LNCaP clone FGC (cell line): ENCODE measurements at regions not wholly inside any gene's neighbourhood (a gene's known extent, or its start where the extent isn't known, plus 50 kb on each side); places are given as distances from the start of the nearest gene placed in this dataset.
A peak's percentile ranks its signal among the peaks of the same experiment; 100 is the strongest.
"Not testable (repeated sequence)": the region's sequence is repeated elsewhere in the genome, so short reads cannot be mapped to it uniquely, and the experiment has no call there.

Experiments
- DNase-seq: peaks from one replicate; pipeline ENCODE4 v3.0.0-alpha.2; 2011; ENCODE audit warnings: low read depth
- H3K4me3 ChIP-seq: 2 replicates; pipeline ENCODE4 v1.5.1; 2011; ENCODE audit warnings: mild to moderate bottlenecking, low read depth, low read length, control low read depth
- TF ChIP-seq, protein P1 (sequence below): IDR thresholded peaks from 2 replicates; pipeline ENCODE4 v1.5.1; 2012; ENCODE audit warnings: mild to moderate bottlenecking; ENCODE audit not compliant: control insufficient read depth, insufficient read depth; ENCODE audit errors: extremely low read depth

DNA sequence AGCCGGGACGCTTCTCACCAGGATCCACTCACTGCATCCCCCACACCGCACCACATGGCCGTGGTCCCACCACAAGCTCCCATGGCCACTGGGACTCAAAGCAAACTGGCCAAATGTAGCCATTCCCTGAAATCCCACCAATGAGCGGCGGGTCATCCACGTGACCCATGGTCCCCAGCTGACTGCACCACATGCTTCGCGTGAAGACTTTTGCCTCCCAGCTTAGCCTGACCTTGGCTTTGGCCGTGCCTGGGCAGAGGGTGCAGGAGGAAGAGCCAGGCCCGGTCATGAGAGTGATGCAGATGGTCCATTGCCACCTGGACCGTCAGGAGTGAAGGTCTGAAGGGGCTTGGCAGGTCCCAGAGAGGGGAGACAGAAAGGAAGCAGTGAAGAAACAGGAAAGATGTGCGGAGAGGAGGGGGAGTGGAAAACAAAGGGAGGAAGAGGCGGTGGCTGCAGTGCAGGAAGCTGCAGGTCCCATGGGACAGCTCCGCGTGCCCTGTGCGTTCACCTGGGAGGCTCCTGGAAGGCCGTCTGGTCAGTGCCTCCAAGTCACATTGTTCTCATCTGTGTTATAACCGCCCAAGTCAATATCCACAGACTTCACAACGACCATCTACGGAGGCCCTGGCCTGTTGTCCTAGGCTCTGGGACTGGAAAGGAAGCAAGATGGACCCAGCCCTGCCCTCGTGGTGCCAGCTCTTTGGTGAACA, 167.8 kb upstream of the AJAP1 start:
- DNase-seq, result no peak
- no peak overlapping the region for H3K4me3 ChIP-seq
- TF ChIP-seq, protein P1, sequence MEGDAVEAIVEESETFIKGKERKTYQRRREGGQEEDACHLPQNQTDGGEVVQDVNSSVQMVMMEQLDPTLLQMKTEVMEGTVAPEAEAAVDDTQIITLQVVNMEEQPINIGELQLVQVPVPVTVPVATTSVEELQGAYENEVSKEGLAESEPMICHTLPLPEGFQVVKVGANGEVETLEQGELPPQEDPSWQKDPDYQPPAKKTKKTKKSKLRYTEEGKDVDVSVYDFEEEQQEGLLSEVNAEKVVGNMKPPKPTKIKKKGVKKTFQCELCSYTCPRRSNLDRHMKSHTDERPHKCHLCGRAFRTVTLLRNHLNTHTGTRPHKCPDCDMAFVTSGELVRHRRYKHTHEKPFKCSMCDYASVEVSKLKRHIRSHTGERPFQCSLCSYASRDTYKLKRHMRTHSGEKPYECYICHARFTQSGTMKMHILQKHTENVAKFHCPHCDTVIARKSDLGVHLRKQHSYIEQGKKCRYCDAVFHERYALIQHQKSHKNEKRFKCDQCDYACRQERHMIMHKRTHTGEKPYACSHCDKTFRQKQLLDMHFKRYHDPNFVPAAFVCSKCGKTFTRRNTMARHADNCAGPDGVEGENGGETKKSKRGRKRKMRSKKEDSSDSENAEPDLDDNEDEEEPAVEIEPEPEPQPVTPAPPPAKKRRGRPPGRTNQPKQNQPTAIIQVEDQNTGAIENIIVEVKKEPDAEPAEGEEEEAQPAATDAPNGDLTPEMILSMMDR, result no peak

DNA sequence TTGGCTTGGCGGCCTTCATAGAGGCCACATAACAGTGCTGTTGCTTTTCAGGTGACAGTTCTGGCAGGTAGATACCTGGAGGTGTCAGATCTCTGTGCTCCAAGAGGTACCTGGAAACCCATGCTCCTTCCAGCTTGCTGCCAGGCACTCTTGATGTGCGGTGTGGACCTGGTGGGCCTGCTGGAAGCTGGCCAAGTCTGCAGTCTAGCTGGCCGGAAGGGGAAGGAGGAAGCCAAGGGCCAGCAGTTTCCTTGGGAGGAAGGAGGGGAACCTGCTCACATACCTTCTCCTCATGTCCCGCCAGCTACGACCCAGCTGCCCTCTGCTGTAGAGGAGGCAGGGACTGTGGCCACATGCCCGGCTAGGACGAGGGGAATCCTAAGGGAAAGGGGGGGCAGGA, 166.4 kb upstream of the AJAP1 start:
- DNase-seq, result no peak
- TF ChIP-seq, protein P1, result no peak
- no peak overlapping the region for H3K4me3 ChIP-seq

DNA sequence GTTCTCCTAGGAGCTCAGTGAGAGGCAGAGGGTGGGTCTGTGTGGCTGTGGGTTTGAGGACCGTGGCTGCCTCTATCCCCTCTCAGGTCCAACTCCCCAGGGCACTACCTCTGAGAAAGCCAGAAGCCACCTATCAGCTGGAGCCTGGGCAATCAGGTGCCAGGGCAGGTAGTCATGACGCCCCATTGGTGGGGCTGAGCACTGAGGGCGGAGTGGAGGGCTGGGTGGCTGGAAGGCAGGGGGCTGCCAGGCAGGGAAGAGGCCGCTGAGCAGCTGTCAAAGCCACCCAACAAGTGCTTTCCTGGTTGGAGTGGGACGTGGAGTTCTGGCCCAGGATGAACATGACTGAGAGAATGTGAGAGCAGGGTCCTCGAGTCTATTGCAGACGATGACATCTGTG, 164.9 kb upstream of the AJAP1 start:
- DNase-seq, result no peak
- TF ChIP-seq, protein P1, result no peak
- H3K4me3 ChIP-seq, result no peak overlapping the region

DNA sequence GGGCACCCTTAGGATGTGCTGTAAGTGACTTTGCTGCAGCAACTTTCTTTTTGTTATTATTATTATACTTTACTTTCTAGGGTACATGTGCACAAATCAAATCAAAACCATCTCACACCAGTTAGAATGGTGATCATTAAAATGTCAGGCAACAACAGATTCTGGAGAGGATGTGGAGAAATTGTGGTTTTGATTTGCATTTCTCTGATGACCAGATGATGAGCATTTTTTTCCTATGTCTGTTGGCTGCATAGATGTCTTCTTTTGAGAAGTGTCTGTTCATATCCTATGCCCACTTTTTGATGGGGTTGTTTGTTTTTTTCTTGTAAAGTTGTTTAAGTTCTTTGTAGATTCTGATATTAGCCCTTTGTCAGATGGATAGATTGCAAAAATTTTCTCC, 164.4 kb upstream of the AJAP1 start:
- not testable (repeated sequence) for H3K4me3 ChIP-seq, DNase-seq

DNA sequence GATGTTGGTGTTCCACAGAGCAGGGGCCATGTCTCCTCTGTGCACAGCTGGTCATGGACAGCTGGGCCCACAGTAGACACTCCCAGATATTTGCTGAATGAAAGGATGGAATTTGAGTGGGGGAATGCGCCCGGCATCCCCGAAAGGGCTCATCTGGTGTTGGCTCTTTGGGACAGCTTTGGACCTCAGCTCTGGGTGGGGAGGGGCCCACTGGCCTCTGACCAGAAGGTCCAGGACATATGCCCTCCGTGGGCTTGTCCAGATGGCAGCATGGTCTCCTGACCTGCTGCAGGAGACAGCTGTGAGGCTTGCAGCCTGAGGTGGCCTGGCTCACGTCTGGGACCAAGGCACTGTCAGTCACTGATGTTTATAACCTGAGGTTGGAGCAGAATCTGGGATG, 160.4 kb upstream of the AJAP1 start:
- TF ChIP-seq, protein P1, result no peak
- DNase-seq, result no peak
- H3K4me3 ChIP-seq, result no peak overlapping the region

DNA sequence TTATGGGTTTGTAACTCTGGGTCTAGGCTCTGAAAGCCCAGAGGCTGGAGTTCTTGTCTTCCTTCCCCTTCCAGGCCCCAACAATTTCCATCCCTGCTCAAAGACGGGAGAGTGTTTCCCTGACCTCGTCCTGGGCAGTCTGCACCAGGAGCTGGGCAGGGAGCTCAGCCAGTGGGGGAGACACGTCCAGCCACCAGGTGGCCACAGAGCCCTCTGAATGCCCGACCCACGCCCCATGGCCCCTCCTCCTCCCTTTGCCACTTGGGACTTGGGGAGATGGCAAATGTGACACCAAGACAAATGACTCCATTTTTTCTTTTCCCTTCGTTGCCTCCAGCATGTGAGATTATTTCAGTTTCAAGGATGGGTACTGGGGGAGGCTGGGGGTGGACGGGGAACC, 159.9 kb upstream of the AJAP1 start:
- DNase-seq, result no peak
- H3K4me3 ChIP-seq, result no peak overlapping the region
- TF ChIP-seq, protein P1, result peak; percentile 31; the same call in 1 of the 2 replicates

DNA sequence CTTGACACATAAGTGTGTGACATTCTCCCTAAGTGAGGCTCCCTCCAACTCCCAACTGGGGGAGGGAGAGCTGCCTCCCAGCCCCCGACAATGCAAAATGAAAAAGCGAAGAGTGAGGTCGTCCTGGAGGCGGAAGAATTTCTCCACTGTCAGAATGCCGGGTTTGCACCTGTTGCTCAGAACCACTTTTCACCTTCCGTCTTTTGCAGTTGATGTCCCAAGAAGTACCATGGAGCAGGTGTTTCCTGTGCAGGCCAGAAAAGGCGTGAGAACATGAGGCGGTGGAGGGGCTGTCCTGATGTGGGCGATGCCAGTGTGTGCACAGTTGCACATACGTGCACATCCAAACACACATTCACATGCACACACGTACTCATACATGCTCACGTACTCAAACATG, 158.6 kb upstream of the AJAP1 start:
- TF ChIP-seq, protein P1, result no peak
- H3K4me3 ChIP-seq, result no peak overlapping the region
- no peak for DNase-seq
